Smooth muscle cell (in vitro differentiated cells): ENCODE measurements at regions not wholly inside any gene's neighbourhood (a gene's known extent, or its start where the extent isn't known, plus 50 kb on each side); places are given as distances from the start of the nearest gene placed in this dataset.
"Not testable (repeated sequence)": the region's sequence is repeated elsewhere in the genome, so short reads cannot be mapped to it uniquely, and the experiment has no call there.

Experiments used
- DNase-seq: peaks from one replicate; lab custom pipeline; 2025; ENCODE audit not compliant: unreplicated experiment; lab: John Stamatoyannopoulos, UW
- H2AFZ ChIP-seq: fragments of 200-600 bp; sonication (generic); 2 replicates; pipeline ENCODE4 v1.6.0; 2016; ENCODE audit warnings: antibody characterized with exemption, low read depth, mild to moderate bottlenecking
- H3F3A ChIP-seq: fragments of 200-600 bp; sonication (generic); 2 replicates; pipeline ENCODE4 v1.6.0; 2017; ENCODE audit warnings: antibody characterized with exemption, low read depth
- H3K27ac ChIP-seq: fragments of 200-600 bp; sonication (generic); 2 replicates; pipeline ENCODE4 v1.5.1; 2016; ENCODE audit warnings: low read depth, mild to moderate bottlenecking
- H3K27me3 ChIP-seq: fragments of 200-600 bp; sonication (generic); 2 replicates; pipeline ENCODE4 v1.6.1; 2016; ENCODE audit warnings: low read depth, mild to moderate bottlenecking
- H3K36me3 ChIP-seq: fragments of 200-600 bp; sonication (generic); 2 replicates; pipeline ENCODE4 v1.5.1; 2016; ENCODE audit warnings: low read depth
- H3K4me1 ChIP-seq: fragments of 200-600 bp; sonication (generic); 2 replicates; pipeline ENCODE4 v1.5.1; 2016; ENCODE audit warnings: low read depth
- H3K4me2 ChIP-seq: fragments of 200-600 bp; sonication (generic); 2 replicates; pipeline ENCODE4 v1.6.0; 2016; ENCODE audit warnings: mild to moderate bottlenecking
- H3K4me3 ChIP-seq: fragments of 200-600 bp; sonication (generic); 2 replicates; pipeline ENCODE4 v1.5.1; 2016; ENCODE audit warnings: mild to moderate bottlenecking
- H3K79me2 ChIP-seq: fragments of 200-600 bp; sonication (generic); 2 replicates; pipeline ENCODE4 v1.6.0; 2016; ENCODE audit warnings: low read depth, mild to moderate bottlenecking
- H3K9ac ChIP-seq: fragments of 200-600 bp; sonication (generic); 2 replicates; pipeline ENCODE4 v1.6.0; 2016; ENCODE audit warnings: low read depth
- H3K9me3 ChIP-seq: fragments of 200-600 bp; sonication (generic); replicated peaks from 2 replicates; pipeline ENCODE4 v1.5.1; 2016; ENCODE audit warnings: low read depth
- H4K20me1 ChIP-seq: fragments of 200-600 bp; sonication (generic); 2 replicates; pipeline ENCODE4 v1.6.0; 2016; ENCODE audit warnings: low read depth
- CTCF ChIP-seq: fragments of 200-600 bp; sonication (generic); IDR thresholded peaks from 2 replicates; pipeline ENCODE4 v1.5.1; 2017; ENCODE audit warnings: borderline replicate concordance, mild to moderate bottlenecking, antibody characterized with exemption; ENCODE audit not compliant: insufficient read depth, poor library complexity, severe bottlenecking
- WGBS: methylation state at CpG from one replicate; pipeline ENCODE4 v1.1.7; 2016; ENCODE audit warnings: low lambda C conversion rate; 5-methylcytosine and 5-hydroxymethylcytosine counted together

GRCh38 chr15:59791755-59792154 is 102.6 kb upstream of the BNIP2 start:
- 47% methylated on average over 3 of the region's 3 CpGs for WGBS
- H3K9ac ChIP-seq, result no peak overlapping the region
- H3K27ac ChIP-seq, result no peak overlapping the region
- H2AFZ ChIP-seq, result no peak overlapping the region
- no peaks in the 10 kb centered on the region for H3K36me3 ChIP-seq
- peaks cover 21% of the 10 kb centered on the region for H3K27me3 ChIP-seq
- no peaks in the 10 kb centered on the region for H3K4me1 ChIP-seq
- no peak overlapping the region for H3K4me3 ChIP-seq
- H3K9me3 ChIP-seq, result no peaks in the 10 kb centered on the region
- H3F3A ChIP-seq, result no peaks in the 10 kb centered on the region
- no peak overlapping the region for H3K4me2 ChIP-seq
- H3K79me2 ChIP-seq, result no peaks in the 10 kb centered on the region
- DNase-seq, result no peak
- H4K20me1 ChIP-seq, result no peaks in the 10 kb centered on the region
- no peak for TF ChIP-seq CTCF

- H3K36me3 ChIP-seq, result no peaks in the 10 kb centered on the region
- H3K4me2 ChIP-seq, result no peak overlapping the region
- H3K9me3 ChIP-seq, result no peaks in the 10 kb centered on the region
- H3K9ac ChIP-seq, result no peak overlapping the region
- TF ChIP-seq CTCF, result no peak
- no peaks in the 10 kb centered on the region for H3F3A ChIP-seq
- no peak for DNase-seq
- H4K20me1 ChIP-seq, result no peaks in the 10 kb centered on the region
- H3K79me2 ChIP-seq, result no peaks in the 10 kb centered on the region
- no peak overlapping the region for H2AFZ ChIP-seq
- H3K27me3 ChIP-seq, result peaks cover 16% of the 10 kb centered on the region
- WGBS, result 78% methylated on average over 5 of the region's 5 CpGs
- H3K4me1 ChIP-seq, result no peaks in the 10 kb centered on the region
- H3K27ac ChIP-seq, result no peak overlapping the region
- H3K4me3 ChIP-seq, result no peak overlapping the region
Observed at GRCh38 chr15:59791079-59791478, 102.0 kb upstream of the BNIP2 start.

GRCh38 chr15:59786466-59786865 is 97.3 kb upstream of the BNIP2 start:
- H3K9me3 ChIP-seq, H3K36me3 ChIP-seq, H4K20me1 ChIP-seq, H3K4me2 ChIP-seq, DNase-seq, H3K4me3 ChIP-seq, H3K27me3 ChIP-seq, H3K79me2 ChIP-seq, H3K4me1 ChIP-seq, H2AFZ ChIP-seq, H3K27ac ChIP-seq, H3F3A ChIP-seq, H3K9ac ChIP-seq: not testable (repeated sequence)
- WGBS, result 93% methylated on average over 3 of the region's 3 CpGs

GRCh38 chr15:59785981-59786380 is 96.9 kb upstream of the BNIP2 start:
- not testable (repeated sequence) for H3K4me2 ChIP-seq, H3K4me1 ChIP-seq, H3K79me2 ChIP-seq, H3K27ac ChIP-seq, H3K36me3 ChIP-seq, H4K20me1 ChIP-seq, DNase-seq, H2AFZ ChIP-seq, H3K9ac ChIP-seq, H3K27me3 ChIP-seq, H3K4me3 ChIP-seq, H3F3A ChIP-seq, H3K9me3 ChIP-seq
- 65% methylated on average over 1 of the region's 1 CpG for whole genome bisulfite sequencing

GRCh38 chr15:59783774-59784520 is 94.8 kb upstream of the BNIP2 start:
- not testable (repeated sequence) for H3K27me3 ChIP-seq, DNase-seq, H3K9me3 ChIP-seq, H3K9ac ChIP-seq, H3F3A ChIP-seq, H3K79me2 ChIP-seq, H4K20me1 ChIP-seq, H2AFZ ChIP-seq, H3K36me3 ChIP-seq, H3K4me3 ChIP-seq, H3K4me1 ChIP-seq, H3K4me2 ChIP-seq, H3K27ac ChIP-seq
- WGBS, result 89% methylated on average over 8 of the region's 8 CpGs
